ENCODE measurements at regions not wholly inside any gene's neighbourhood (a gene's known extent, or its start where the extent isn't known, plus 50 kb on each side); places are given as distances from the start of the nearest gene placed in this dataset.

- TF ChIP-seq, protein P1, sequence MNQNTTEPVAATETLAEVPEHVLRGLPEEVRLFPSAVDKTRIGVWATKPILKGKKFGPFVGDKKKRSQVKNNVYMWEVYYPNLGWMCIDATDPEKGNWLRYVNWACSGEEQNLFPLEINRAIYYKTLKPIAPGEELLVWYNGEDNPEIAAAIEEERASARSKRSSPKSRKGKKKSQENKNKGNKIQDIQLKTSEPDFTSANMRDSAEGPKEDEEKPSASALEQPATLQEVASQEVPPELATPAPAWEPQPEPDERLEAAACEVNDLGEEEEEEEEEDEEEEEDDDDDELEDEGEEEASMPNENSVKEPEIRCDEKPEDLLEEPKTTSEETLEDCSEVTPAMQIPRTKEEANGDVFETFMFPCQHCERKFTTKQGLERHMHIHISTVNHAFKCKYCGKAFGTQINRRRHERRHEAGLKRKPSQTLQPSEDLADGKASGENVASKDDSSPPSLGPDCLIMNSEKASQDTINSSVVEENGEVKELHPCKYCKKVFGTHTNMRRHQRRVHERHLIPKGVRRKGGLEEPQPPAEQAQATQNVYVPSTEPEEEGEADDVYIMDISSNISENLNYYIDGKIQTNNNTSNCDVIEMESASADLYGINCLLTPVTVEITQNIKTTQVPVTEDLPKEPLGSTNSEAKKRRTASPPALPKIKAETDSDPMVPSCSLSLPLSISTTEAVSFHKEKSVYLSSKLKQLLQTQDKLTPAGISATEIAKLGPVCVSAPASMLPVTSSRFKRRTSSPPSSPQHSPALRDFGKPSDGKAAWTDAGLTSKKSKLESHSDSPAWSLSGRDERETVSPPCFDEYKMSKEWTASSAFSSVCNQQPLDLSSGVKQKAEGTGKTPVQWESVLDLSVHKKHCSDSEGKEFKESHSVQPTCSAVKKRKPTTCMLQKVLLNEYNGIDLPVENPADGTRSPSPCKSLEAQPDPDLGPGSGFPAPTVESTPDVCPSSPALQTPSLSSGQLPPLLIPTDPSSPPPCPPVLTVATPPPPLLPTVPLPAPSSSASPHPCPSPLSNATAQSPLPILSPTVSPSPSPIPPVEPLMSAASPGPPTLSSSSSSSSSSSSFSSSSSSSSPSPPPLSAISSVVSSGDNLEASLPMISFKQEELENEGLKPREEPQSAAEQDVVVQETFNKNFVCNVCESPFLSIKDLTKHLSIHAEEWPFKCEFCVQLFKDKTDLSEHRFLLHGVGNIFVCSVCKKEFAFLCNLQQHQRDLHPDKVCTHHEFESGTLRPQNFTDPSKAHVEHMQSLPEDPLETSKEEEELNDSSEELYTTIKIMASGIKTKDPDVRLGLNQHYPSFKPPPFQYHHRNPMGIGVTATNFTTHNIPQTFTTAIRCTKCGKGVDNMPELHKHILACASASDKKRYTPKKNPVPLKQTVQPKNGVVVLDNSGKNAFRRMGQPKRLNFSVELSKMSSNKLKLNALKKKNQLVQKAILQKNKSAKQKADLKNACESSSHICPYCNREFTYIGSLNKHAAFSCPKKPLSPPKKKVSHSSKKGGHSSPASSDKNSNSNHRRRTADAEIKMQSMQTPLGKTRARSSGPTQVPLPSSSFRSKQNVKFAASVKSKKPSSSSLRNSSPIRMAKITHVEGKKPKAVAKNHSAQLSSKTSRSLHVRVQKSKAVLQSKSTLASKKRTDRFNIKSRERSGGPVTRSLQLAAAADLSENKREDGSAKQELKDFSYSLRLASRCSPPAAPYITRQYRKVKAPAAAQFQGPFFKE (tag by site-specific recombination; IDR thresholded peaks at IDR 0.05; ENCODE audit: borderline replicate concordance), result no peak
Measured at GRCh38 chr2:75936311-75936710, 225.6 kb upstream of the GCFC2 start (continued).

DNA sequence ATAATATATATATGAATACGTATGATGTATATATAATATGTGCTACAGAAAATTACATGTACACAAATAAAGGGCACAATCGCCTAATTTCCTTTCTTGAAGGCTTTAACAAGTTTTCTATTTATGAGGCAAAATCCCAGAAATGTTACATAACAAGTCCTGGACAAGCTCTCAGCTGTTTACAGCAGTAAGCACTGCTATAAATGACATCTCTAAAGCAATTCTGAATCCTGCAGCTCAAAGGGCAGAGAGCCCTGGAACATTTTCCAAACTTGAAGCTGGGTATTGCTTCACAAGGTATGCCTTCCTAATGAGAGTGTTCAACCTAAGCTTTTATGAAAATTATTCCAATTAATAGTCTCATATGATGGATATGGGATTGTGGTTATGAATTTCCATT lies 222.3 kb upstream of the GCFC2 start:
- Histone ChIP-seq H3K36me3 (ENCODE audit: control insufficient read depth in 2 of 2, insufficient read depth in 1 of 2, low read length in 2 of 2) (no peaks in the 10 kb centered on the region), H3K4me1 (ENCODE audit: control insufficient read depth, insufficient read depth, low read length) (no peaks in the 10 kb centered on the region), H3K4me3 (ENCODE audit: low read depth, low read length) (no peak overlapping the region), H3K27ac (ENCODE audit: extremely low read depth, low read depth, low read length) (no peak overlapping the region), H3K9me3 (ENCODE audit: control insufficient read depth, insufficient read depth, low read depth, low read length) (no peaks in the 10 kb centered on the region)
- CTCF ChIA-PET, result interaction anchor here (0.5 kb wide), 1 partner anchor 1497 kb away, joined by 5 read pairs; no protein-coding TSS in a partner anchor
- POLR2A ChIA-PET, result no interaction called here
- no peak for TF ChIP-seq ZNF660 (tag by site-specific recombination; IDR thresholded peaks at IDR 0.05)
- no peak for TF ChIP-seq ZNF561 (tag by site-specific recombination; IDR thresholded peaks at IDR 0.05; ENCODE audit: borderline replicate concordance)
- no peak for TF ChIP-seq ZBTB48 (tag by site-specific recombination; IDR thresholded peaks at IDR 0.05)
- no peak for TF ChIP-seq TCF7L2 (IDR thresholded peaks at IDR 0.05; ENCODE audit: borderline replicate concordance, low read depth, low read length)
- TF ChIP-seq ZNF426 (tag by site-specific recombination; IDR thresholded peaks at IDR 0.05), result no peak
- no peak for TF ChIP-seq GLIS1 (tag by site-specific recombination; IDR thresholded peaks at IDR 0.05)
- TF ChIP-seq ZNF600 (tag by site-specific recombination; IDR thresholded peaks at IDR 0.05), result no peak
- TF ChIP-seq, protein P2, sequence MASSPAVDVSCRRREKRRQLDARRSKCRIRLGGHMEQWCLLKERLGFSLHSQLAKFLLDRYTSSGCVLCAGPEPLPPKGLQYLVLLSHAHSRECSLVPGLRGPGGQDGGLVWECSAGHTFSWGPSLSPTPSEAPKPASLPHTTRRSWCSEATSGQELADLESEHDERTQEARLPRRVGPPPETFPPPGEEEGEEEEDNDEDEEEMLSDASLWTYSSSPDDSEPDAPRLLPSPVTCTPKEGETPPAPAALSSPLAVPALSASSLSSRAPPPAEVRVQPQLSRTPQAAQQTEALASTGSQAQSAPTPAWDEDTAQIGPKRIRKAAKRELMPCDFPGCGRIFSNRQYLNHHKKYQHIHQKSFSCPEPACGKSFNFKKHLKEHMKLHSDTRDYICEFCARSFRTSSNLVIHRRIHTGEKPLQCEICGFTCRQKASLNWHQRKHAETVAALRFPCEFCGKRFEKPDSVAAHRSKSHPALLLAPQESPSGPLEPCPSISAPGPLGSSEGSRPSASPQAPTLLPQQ (tag by site-specific recombination; IDR thresholded peaks at IDR 0.05), result no peak
- no peak for TF ChIP-seq KLF1 (tag by site-specific recombination; IDR thresholded peaks at IDR 0.05)
- no peak for TF ChIP-seq ZNF747 (tag by site-specific recombination; IDR thresholded peaks at IDR 0.05)
- TF ChIP-seq ZNF223 (tag by site-specific recombination; IDR thresholded peaks at IDR 0.05), result no peak
- TF ChIP-seq ZNF350 (tag by site-specific recombination; IDR thresholded peaks at IDR 0.05), result no peak
- no peak for TF ChIP-seq ZNF311 (tag by site-specific recombination; IDR thresholded peaks at IDR 0.05; ENCODE audit: borderline replicate concordance)

DNA sequence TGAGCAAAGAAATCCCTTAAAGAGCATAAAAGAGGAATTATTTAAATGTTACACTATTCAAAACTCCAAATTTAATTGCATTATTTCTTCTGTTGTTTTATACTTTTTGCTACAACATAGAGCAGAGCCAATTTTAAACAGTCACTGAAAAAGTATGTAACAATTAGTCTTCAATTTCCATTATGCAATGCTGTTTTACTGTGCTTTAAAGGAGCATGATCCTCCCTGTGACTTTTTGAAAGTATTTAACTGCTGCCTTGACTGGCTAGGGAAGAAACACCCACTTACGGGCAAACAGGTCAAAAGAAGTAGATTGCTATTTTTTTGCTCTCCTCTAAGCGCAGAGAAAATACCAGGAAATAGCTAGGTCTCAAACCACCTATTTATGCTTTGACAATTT lies 217.4 kb upstream of the GCFC2 start:
- ChIA-PET CTCF (no interaction called here), POLR2A (no interaction called here)
- no peak overlapping the region for H3K27ac ChIP-seq (ENCODE audit: extremely low read depth, low read depth, low read length)
- no peaks in the 10 kb centered on the region for H3K36me3 ChIP-seq (ENCODE audit: control insufficient read depth in 2 of 2, insufficient read depth in 1 of 2, low read length in 2 of 2)
- no peaks in the 10 kb centered on the region for H3K4me1 ChIP-seq (ENCODE audit: control insufficient read depth, insufficient read depth, low read length)
- H3K9me3 ChIP-seq (ENCODE audit: control insufficient read depth, insufficient read depth, low read depth, low read length), result no peaks in the 10 kb centered on the region
- H3K4me3 ChIP-seq (ENCODE audit: low read depth, low read length), result no peak overlapping the region
- TF ChIP-seq ZNF169 (tag by site-specific recombination; IDR thresholded peaks at IDR 0.05) (no peak), ZNF792 (tag by site-specific recombination; IDR thresholded peaks at IDR 0.05) (no peak), ZNF274 (IDR thresholded peaks at IDR 0.05; ENCODE audit: low read length) (no peak), ZNF274 (tag by site-specific recombination; IDR thresholded peaks at IDR 0.05; ENCODE audit: borderline replicate concordance) (no peak), ZNF561 (tag by site-specific recombination; IDR thresholded peaks at IDR 0.05; ENCODE audit: borderline replicate concordance) (no peak), SCRT2 (tag by site-specific recombination; IDR thresholded peaks at IDR 0.05) (no peak), ZNF140 (tag by site-specific recombination; IDR thresholded peaks at IDR 0.05) (no peak), ZNF114 (tag by site-specific recombination; IDR thresholded peaks at IDR 0.05) (no peak)

Data from HEK293 (cell line).